ENCODE measurements at regions not wholly inside any gene's neighbourhood (a gene's known extent, or its start where the extent isn't known, plus 50 kb on each side); places are given as distances from the start of the nearest gene placed in this dataset.

GRCh38 chr5:168147106-168147505, 144.3 kb upstream of the WWC1 start:
- TF ChIP-seq CTCF (IDR thresholded peaks at IDR 0.05 in 2 of 3, conservative IDR thresholded peaks at IDR 0.05 in 1 of 3; ENCODE audit: control insufficient read depth in 2 of 3, extremely low read depth in 1 of 3, insufficient read depth in 1 of 3, low read depth in 3 of 3, low read length in 3 of 3) (no peak), SP1 (IDR thresholded peaks at IDR 0.05; ENCODE audit: low read depth, low read length) (no peak), MAX (IDR thresholded peaks at IDR 0.05; ENCODE audit: low read depth, low read length) (no peak), SRF (IDR thresholded peaks at IDR 0.05; ENCODE audit: low read depth in 2 of 2, low read length in 2 of 2) (no peak), CBX3 (IDR thresholded peaks at IDR 0.05; ENCODE audit: borderline replicate concordance, low read depth) (no peak), ZNF24 (IDR thresholded peaks at IDR 0.05) (no peak)

Data from GM12878 (cell line).